NCI-H1105 treated with DMSO at 0.1 percent for 48 hours (cell line): ENCODE measurements at regions not wholly inside any gene's neighbourhood (a gene's known extent, or its start where the extent isn't known, plus 50 kb on each side); places are given as distances from the start of the nearest gene placed in this dataset.

Experiments
- DNase-seq: peaks from one replicate; lab custom pipeline; 2025; lab: John Stamatoyannopoulos, UW

DNA sequence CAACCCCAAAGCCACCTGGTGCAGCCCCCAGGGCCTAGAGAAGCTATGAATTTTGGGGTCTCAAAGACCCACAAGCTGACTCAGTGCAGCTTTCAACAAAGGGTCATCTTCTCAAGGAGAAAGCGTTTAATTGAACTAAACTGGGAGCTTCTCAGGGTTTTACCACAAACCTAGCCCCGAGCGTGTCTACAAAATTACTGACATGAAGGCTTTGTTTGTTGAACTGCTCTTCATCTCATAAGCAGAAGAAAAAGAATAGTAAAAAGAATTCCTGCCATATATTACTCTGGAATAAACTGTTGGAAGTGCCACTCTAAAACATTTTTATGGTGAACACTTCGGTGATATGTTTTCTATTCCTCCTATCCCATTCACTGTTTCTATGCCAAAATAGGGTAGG lies 50.8 kb upstream of the INCENP start:
- DNase-seq = no peak

- DNase-seq = no peak
Observed at GRCh38 chr11:62071408-62071807, 52.4 kb upstream of the INCENP start.

- DNase-seq = no peak
Observed at GRCh38 chr11:62069986-62070919, 53.6 kb upstream of the INCENP start.

DNA sequence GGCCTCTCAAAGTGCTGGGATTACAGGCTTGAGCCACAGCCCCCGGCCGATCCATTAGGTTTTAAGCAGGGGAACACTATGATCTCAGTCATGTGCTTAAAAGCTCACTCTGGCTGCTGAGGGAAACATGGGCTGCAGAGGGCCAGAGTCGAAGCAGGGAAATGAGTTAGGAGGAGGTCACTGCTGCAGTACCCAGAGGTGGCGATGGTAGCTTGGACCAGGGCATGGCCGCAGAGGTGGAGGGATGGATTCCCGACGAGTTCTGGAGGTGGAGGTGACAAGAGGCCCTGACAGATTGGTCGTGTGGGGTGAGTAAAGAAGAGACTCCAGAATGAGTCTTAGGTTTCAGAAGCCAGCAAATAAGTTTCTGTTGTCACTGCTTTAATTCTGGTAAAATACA lies 54.4 kb upstream of the INCENP start:
- no peak for DNase-seq

GRCh38 chr11:62068730-62069129 lies 55.1 kb upstream of the INCENP start:
- DNase-seq = no peak

- no peak for DNase-seq
Observed at GRCh38 chr11:62067741-62068140, 56.1 kb upstream of the INCENP start.

DNA sequence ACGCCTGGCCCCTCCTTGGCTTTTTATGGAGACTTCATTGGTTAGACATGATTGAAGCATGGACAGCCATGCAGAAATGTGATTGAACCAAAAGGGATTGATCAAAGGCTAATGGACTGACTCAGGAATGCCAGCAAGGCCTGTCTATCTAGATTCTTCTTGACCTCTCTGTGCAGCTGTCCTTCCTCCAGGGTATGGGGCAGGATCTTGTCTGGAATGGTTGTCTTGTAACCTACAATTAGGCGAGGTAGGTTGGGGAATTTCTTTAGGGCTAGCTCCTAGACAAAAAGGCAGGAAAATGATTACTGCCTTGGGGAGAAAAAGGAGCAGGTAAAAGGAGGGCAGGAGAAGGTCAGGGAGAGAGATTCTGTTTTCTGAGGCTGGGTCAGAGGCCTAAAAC lies 59.6 kb upstream of the INCENP start:
- no peak for DNase-seq

DNA sequence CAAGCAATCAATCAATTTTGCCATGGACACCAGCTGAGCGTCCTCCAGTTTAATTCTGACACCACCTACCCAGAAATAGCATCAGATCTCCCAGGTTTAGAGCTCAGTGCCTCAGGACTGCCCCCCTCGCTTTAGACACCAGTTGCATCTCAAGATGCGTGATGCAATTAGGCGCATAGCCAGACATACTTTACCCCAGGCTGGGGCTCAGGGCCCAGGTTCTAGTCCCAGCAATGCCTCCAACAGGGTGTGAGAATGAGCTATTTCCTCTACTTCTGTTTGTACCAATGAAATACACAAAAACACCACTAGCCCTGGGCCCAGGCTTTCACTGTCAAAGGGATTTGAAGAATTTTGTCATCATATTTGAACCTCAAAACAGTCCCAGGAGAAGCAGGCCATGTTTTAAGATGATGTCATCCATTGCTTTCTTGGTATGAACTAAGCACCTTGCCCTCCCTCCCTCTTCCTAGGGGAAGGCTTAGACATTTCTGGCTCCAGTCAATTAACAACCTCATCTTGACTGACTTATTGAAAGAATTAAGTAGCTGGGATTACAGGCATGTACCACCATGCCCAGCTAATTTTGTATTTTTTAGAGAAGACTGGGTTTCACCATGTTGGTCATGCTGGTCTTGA lies 61.5 kb upstream of the INCENP start:
- no peak for DNase-seq

GRCh38 chr11:62061356-62062222 lies 62.2 kb upstream of the INCENP start:
- no peak for DNase-seq

DNA sequence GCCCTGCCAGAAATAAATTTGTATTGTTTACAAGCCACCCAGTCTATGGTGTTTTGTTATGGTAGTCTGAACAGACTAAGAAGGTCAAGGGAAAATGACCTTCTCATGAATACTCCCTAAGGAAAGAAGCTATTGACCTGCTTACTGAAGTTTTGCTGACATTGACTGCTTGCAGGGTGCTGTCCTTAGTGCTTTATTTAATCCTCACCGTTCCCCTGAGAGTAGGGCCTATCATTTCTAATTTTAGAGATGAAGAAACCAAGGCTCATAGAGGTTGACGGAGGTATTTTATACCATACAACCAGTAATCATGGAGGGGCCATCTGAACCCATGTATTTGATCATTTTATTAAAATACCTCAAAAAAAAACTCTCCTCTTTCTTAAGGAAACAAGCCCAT lies 66.7 kb upstream of the INCENP start:
- DNase-seq = no peak

DNA sequence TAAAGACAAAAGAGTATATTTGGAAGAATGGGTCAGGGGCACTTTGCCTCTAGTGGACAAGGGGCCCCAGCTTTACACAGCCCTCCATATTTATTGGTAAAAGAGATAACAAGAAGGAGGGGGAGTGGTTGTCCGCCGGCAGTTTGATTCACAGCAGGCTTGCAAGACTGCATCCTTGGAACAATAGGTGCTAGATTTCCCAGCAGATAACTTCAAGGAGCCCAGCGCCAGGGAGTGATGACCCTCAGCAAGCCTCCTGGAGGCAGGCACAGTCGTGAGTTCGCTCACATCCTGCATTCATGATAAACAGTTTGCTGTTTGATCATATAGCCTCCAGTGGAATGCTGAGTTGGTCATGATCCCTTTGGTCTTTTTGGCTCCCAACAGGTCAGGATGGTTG lies 67.8 kb upstream of the INCENP start:
- no peak for DNase-seq

DNA sequence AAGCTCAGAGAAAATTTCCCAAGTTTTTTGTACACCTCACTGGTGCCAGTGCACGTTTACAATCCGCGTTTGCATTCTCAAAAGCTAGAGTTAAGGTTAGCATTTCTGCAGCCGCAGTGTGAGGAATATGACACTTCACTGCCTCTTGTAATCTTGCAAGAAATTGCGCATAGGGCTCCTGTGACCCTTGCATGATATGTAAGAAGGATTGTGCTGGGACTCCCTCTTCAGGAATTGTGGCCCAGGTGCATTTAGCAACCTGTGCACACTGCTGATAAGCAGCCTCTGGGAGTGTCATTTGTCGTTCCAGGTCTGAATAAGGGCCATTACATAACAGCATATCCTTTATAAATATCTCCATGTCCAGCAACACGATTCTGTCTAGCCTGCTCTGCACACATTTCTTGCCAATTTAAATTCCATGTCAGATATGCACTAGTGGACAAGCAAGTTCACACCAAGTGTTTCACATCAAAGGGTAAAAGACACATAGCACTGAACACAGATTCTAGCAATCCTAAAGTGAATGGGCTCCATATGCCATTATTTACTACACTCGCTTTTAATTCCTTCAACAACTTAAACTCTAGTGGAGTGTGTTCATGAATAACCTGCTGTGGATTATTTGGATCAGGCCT lies 69.2 kb upstream of the INCENP start:
- DNase-seq = peak; percentile 16

DNA sequence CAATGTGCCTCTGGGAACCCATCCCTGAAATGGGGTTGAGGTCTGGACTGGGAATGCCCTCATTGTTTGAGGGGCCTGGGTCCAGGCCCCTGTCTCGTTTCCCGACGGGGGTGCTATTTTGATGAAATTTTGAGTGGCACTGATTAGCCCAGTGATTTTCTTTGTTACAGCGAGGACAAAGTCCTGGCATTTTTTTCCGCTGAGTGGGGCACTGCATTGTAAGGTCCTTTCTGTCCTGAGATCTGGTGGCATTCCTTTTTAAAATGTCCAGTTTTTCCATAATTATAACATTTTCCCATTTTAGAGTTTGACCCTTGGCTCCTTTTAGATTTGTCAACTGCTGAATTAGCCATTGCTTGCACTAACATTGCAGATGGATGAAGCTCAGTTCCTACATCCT lies 69.7 kb upstream of the INCENP start:
- DNase-seq = no peak

GRCh38 chr11:62050716-62051115 lies 73.1 kb upstream of the INCENP start:
- no peak for DNase-seq

GRCh38 chr11:62048100-62048499 lies 75.7 kb upstream of the INCENP start:
- DNase-seq = no peak

GRCh38 chr11:62046568-62047100 lies 77.2 kb upstream of the INCENP start:
- DNase-seq = no peak

- no peak for DNase-seq
Observed at GRCh38 chr11:62044639-62045121, 77.2 kb upstream of the FTH1 start.

- DNase-seq = no peak
Observed at GRCh38 chr11:62035293-62035692, 67.9 kb upstream of the FTH1 start.

GRCh38 chr11:62034036-62034338 lies 66.6 kb upstream of the FTH1 start:
- DNase-seq = no peak

DNA sequence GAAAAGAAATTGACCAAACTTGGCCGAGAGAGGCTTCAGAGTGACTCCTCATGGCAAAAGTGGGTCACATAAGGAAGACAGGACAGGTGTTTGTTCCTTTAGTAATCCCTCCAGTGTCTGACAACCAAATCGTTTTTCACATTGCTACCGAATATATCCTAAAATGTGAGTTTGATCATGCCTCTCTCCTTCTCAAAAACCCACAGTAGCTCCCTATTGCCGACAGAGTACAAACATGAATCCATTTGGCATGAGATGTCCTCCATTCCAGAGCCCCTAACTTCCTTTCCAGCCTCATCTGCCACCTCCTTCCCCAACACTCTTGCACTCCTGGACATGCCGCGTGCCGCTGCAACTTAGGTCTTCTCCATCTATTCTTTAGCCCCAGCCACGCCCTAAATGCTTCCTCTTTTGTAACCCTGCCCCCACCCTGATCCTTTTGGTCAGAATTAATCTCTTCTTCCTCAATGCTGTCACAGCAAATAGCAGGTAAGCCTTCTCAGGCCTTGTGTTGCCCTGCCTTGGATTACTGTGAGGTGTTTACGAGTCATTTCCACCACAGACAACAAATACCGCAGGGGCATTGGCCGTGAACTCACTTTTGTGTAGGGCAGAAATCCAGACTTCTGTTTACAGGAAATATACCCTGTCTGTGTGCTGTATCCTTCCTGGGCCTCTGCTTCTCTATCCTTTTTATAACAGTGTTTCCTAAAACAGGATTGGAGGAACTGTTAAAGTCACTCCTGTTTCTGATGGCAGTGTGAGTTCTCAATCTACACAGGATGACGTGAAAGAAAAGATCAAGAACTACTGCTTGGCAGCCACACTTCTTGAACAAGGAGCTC lies 66.0 kb upstream of the FTH1 start:
- DNase-seq = no peak
